ENCODE measurements at regions not wholly inside any gene's neighbourhood (a gene's known extent, or its start where the extent isn't known, plus 50 kb on each side); places are given as distances from the start of the nearest gene placed in this dataset.

DNA sequence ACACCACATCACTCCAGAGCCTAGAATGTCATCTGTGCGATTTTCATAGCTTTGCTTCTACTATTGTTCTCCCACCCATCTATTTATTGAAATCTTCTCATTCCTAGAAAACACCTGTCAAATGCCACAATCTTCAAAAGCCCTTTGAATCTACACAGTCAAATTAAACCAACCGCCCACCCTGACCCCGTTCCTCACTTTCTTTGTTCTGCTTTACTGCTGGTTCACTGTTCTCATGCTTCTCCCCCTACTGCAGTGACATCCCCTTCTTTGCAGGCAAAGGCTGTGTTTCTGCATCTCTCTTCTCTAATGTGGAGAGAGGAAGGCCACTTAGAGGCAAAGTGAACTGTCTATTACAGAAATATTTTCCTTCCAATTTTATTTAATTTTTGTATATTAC lies 152.4 kb upstream of the NEBL start:
- TF ChIP-seq, protein P1, sequence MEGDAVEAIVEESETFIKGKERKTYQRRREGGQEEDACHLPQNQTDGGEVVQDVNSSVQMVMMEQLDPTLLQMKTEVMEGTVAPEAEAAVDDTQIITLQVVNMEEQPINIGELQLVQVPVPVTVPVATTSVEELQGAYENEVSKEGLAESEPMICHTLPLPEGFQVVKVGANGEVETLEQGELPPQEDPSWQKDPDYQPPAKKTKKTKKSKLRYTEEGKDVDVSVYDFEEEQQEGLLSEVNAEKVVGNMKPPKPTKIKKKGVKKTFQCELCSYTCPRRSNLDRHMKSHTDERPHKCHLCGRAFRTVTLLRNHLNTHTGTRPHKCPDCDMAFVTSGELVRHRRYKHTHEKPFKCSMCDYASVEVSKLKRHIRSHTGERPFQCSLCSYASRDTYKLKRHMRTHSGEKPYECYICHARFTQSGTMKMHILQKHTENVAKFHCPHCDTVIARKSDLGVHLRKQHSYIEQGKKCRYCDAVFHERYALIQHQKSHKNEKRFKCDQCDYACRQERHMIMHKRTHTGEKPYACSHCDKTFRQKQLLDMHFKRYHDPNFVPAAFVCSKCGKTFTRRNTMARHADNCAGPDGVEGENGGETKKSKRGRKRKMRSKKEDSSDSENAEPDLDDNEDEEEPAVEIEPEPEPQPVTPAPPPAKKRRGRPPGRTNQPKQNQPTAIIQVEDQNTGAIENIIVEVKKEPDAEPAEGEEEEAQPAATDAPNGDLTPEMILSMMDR (IDR thresholded peaks at IDR 0.05; ENCODE audit: borderline replicate concordance, extremely low read depth, insufficient read depth): no peak
- H3K27ac ChIP-seq (ENCODE audit: low read depth in 2 of 2, low read length in 2 of 2): no peak overlapping the region
- FAIRE-seq (no peak), DNase-seq (no peak)
- no peaks in the 10 kb centered on the region for H3K27me3 ChIP-seq (ENCODE audit: control insufficient read depth, insufficient read depth, low read length)
- H3K9ac ChIP-seq (ENCODE audit: low read length in 3 of 3): no peak overlapping the region
- no peak overlapping the region for H3K4me3 ChIP-seq (ENCODE audit: low read length in 3 of 3)
- intact Hi-C loops (cut with DNase I): no loop called here
- peaks cover 0 to 4% (median 0%) of the 10 kb centered on the region in 3 donors for H3K9me3 ChIP-seq (ENCODE audit: control insufficient read depth in 2 of 3, insufficient read depth in 1 of 3, low read length in 3 of 3)
- H3K4me1 ChIP-seq (ENCODE audit: control insufficient read depth in 2 of 3, insufficient read depth in 2 of 3, low read depth in 1 of 3, low read length in 3 of 3): no peaks in the 10 kb centered on the region
- no peaks in the 10 kb centered on the region for H3K36me3 ChIP-seq (ENCODE audit: control insufficient read depth in 2 of 3, insufficient read depth in 3 of 3, low read length in 3 of 3)

DNA sequence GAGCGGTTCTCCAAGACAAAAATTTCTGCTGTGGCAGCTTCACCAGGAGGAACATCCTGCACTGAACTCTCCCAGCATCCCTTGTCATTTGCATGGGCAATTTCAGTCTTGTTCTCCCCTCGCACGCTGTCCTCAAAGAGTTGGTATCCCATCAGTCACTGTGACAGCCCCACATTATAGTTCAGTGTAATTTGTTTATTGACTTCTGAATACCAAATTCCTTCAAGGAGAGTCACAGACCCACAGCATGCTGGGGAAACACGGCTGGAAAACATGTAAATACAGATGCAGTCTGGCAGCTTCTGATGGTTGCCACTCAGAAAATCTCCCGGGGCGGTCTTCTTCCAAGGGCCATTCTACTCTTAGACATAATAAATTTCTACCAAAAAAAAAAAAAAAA lies 151.0 kb upstream of the NEBL start:
- no peak for DNase-seq
- peaks cover 0 to 4% (median 0%) of the 10 kb centered on the region in 3 donors for H3K9me3 ChIP-seq (ENCODE audit: control insufficient read depth in 2 of 3, insufficient read depth in 1 of 3, low read length in 3 of 3)
- TF ChIP-seq, protein P1 (IDR thresholded peaks at IDR 0.05; ENCODE audit: borderline replicate concordance, extremely low read depth, insufficient read depth): no peak
- no peak overlapping the region for H3K27ac ChIP-seq (ENCODE audit: low read depth in 2 of 2, low read length in 2 of 2)
- no peak overlapping the region for H3K9ac ChIP-seq (ENCODE audit: low read length in 3 of 3)
- H3K4me3 ChIP-seq (ENCODE audit: low read length in 3 of 3): no peak overlapping the region
- H3K4me1 ChIP-seq (ENCODE audit: control insufficient read depth in 2 of 3, insufficient read depth in 2 of 3, low read depth in 1 of 3, low read length in 3 of 3): no peaks in the 10 kb centered on the region
- no peak for FAIRE-seq
- no peaks in the 10 kb centered on the region for H3K27me3 ChIP-seq (ENCODE audit: control insufficient read depth, insufficient read depth, low read length)
- intact Hi-C loops (cut with DNase I): no loop called here
- no peaks in the 10 kb centered on the region for H3K36me3 ChIP-seq (ENCODE audit: control insufficient read depth in 2 of 3, insufficient read depth in 3 of 3, low read length in 3 of 3)

DNA sequence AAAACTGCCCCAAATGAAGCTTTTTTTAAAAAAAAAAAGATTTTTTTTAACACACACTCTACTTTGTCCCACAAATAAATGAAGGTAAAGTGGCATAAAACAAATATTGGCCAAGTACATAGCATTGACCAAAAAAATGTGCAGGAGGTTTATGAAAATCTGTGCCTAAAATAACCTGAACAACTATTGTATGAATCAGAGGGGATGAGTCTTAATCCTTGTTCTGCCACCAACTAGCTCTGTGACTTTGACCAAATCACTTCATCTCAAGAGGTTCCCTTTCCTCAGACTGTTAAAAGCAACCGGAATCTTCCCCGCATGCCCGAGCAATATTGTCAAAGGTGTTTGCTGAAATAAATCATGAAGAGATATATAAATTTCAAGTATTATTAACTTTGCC lies 150.4 kb upstream of the NEBL start:
- Histone ChIP-seq H3K4me3 (ENCODE audit: low read length in 3 of 3) (no peak overlapping the region), H3K27ac (ENCODE audit: low read depth in 2 of 2, low read length in 2 of 2) (no peak overlapping the region), H3K27me3 (ENCODE audit: control insufficient read depth, insufficient read depth, low read length) (no peaks in the 10 kb centered on the region), H3K9me3 (ENCODE audit: control insufficient read depth in 2 of 3, insufficient read depth in 1 of 3, low read length in 3 of 3) (peaks cover 0 to 3% (median 0%) of the 10 kb centered on the region in 3 donors), H3K36me3 (ENCODE audit: control insufficient read depth in 2 of 3, insufficient read depth in 3 of 3, low read length in 3 of 3) (no peaks in the 10 kb centered on the region), H3K9ac (ENCODE audit: low read length in 3 of 3) (no peak overlapping the region), H3K4me1 (ENCODE audit: control insufficient read depth in 2 of 3, insufficient read depth in 2 of 3, low read depth in 1 of 3, low read length in 3 of 3) (no peaks in the 10 kb centered on the region)
- FAIRE-seq: no peak
- intact Hi-C loops (cut with DNase I): no loop called here
- no peak for DNase-seq
- TF ChIP-seq, protein P1 (IDR thresholded peaks at IDR 0.05; ENCODE audit: borderline replicate concordance, extremely low read depth, insufficient read depth): no peak

DNA sequence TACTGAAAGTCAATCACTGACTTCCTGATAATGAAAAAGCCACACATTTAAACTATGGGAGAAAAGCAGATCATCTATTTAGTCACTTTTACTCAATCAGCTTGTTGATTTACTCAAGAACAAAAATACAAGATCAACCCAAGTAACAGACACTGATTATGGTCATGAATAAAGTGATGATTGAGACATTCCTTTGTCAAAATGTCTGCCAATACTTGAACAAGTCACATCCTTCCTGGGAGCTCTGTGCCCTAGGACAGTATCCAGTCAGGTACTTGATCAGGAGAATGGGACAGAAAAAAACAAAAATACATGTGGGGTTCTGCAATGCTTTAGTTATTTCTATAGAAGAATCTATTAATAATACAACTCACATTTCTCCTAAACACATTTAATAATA lies 150.0 kb upstream of the NEBL start:
- no peak for FAIRE-seq
- Histone ChIP-seq H3K27me3 (ENCODE audit: control insufficient read depth, insufficient read depth, low read length) (no peaks in the 10 kb centered on the region), H3K36me3 (ENCODE audit: control insufficient read depth in 2 of 3, insufficient read depth in 3 of 3, low read length in 3 of 3) (no peaks in the 10 kb centered on the region), H3K9me3 (ENCODE audit: control insufficient read depth in 2 of 3, insufficient read depth in 1 of 3, low read length in 3 of 3) (no peaks in the 10 kb centered on the region), H3K4me1 (ENCODE audit: control insufficient read depth in 2 of 3, insufficient read depth in 2 of 3, low read depth in 1 of 3, low read length in 3 of 3) (no peaks in the 10 kb centered on the region), H3K27ac (ENCODE audit: low read depth in 2 of 2, low read length in 2 of 2) (no peak overlapping the region), H3K4me3 (ENCODE audit: low read length in 3 of 3) (no peak overlapping the region), H3K9ac (ENCODE audit: low read length in 3 of 3) (no peak overlapping the region)
- DNase-seq: no peak
- intact Hi-C loops (cut with DNase I): no loop called here
- TF ChIP-seq, protein P1 (IDR thresholded peaks at IDR 0.05; ENCODE audit: borderline replicate concordance, extremely low read depth, insufficient read depth): no peak
